Tibial nerve (tissue), 4 donors: ENCODE measurements at regions not wholly inside any gene's neighbourhood (a gene's known extent, or its start where the extent isn't known, plus 50 kb on each side); places are given as distances from the start of the nearest gene placed in this dataset.
A peak's percentile ranks its signal among the peaks of the same experiment; 100 is the strongest.

Experiments
- EP300 ChIP-seq, 2 donors: sonication (generic); formaldehyde crosslinking; IDR thresholded peaks; one replicate each; pipeline ENCODE4 v1.6.1; 2017; ENCODE audit warnings: antibody characterized with exemption in 2 of 2, mild to moderate bottlenecking in 1 of 2
- POLR2A ChIP-seq, 2 donors: fragments of 450-650 bp; IDR thresholded peaks; one replicate each; pipeline ENCODE4 v1.6.1; 2017; ENCODE audit warnings: antibody characterized with exemption in 2 of 2, mild to moderate bottlenecking in 2 of 2, moderate library complexity in 2 of 2
- TF ChIP-seq, protein P1 (sequence below), 5 experiments: fragments of 200-600 bp in 3 of 5; fragments of 450-650 bp in 2 of 5; sonication (generic) in 3 of 5; IDR thresholded peaks; one replicate each; pipeline ENCODE4 v1.5.1; 2016 to 2019; ENCODE audit warnings: antibody characterized with exemption in 5 of 5, mild to moderate bottlenecking in 3 of 5, moderate library complexity in 2 of 5

DNA sequence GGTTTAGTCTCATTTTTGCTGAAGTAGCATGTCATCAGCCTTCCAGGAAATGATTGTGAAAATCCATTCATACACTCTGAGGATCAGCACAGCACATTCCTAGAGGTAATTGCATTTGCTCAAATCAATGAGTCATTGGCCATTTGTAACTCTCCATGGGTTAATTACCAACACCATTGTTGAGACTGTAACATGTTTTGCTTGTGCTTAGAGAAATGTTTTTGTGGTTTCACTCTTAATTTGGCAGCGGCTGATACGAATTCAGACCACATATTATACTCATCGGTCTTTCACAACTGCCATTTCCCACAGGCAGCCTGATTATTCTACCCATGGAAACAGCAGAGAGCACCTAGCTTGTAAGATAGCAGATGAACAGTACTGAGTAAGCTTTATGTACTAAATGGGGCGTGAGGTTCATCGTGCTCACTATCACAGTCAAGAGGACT lies 110.3 kb downstream of the NHLRC3 start:
- TF ChIP-seq, protein P1, sequence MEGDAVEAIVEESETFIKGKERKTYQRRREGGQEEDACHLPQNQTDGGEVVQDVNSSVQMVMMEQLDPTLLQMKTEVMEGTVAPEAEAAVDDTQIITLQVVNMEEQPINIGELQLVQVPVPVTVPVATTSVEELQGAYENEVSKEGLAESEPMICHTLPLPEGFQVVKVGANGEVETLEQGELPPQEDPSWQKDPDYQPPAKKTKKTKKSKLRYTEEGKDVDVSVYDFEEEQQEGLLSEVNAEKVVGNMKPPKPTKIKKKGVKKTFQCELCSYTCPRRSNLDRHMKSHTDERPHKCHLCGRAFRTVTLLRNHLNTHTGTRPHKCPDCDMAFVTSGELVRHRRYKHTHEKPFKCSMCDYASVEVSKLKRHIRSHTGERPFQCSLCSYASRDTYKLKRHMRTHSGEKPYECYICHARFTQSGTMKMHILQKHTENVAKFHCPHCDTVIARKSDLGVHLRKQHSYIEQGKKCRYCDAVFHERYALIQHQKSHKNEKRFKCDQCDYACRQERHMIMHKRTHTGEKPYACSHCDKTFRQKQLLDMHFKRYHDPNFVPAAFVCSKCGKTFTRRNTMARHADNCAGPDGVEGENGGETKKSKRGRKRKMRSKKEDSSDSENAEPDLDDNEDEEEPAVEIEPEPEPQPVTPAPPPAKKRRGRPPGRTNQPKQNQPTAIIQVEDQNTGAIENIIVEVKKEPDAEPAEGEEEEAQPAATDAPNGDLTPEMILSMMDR (IDR thresholded peaks at IDR 0.05): no peak
- TF ChIP-seq EP300 (IDR thresholded peaks at IDR 0.05) (peak in 1 of 2 donors; percentile 94), POLR2A (IDR thresholded peaks at IDR 0.05) (no peak)
